HL-60 (cell line): ENCODE measurements at regions not wholly inside any gene's neighbourhood (a gene's known extent, or its start where the extent isn't known, plus 50 kb on each side); places are given as distances from the start of the nearest gene placed in this dataset.

Experiments
- GABPA ChIP-seq: IDR thresholded peaks from 2 replicates; pipeline ENCODE4 v1.6.1; 2012; ENCODE audit warnings: low read depth
- POLR2AphosphoS5 ChIP-seq: IDR thresholded peaks from 2 replicates; pipeline ENCODE4 v1.6.1; 2012; ENCODE audit warnings: low read depth
- SPI1 ChIP-seq: IDR thresholded peaks from 2 replicates; pipeline ENCODE4 v1.6.1; 2012; ENCODE audit warnings: low read depth, mild to moderate bottlenecking, borderline replicate concordance
- TF ChIP-seq, protein P1 (sequence below): IDR thresholded peaks from one replicate; pipeline ENCODE4 v1.5.1; 2011; ENCODE audit warnings: low read length, control low read depth, inconsistent platforms; ENCODE audit not compliant: insufficient read depth
- TF ChIP-seq, protein P2 (sequence below): IDR thresholded peaks from 2 replicates; pipeline ENCODE4 v1.6.1; 2012; ENCODE audit warnings: low read depth; ENCODE audit not compliant: insufficient replicate concordance

DNA sequence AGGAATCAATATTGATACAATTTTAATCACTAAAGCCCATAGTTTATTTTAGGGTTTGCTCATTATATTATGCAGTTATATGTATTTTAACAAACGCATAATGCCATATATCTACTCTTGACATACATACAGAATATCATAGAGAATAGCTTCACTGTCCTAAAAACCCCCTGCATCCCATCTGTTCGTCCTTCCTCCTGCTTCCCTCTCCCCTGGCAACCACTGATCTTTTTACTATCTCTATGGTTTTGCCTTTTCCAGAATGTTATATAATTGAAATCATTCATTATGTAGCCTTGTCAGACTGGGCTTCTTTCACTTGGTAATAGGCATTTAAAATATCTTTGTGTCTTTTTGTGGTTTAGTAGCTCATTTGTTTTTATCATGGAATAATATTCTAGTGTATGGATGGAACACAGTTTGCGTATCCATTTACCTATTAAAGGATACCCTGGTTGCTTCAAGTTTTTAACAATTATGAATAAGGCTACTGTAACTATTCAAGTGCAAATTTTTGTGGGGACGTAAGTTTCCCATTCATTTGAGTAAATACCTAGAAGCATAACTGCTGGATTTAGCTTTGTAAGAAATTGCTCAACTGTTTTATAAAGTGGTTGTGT is 801.6 kb upstream of the GCFC2 start:
- TF ChIP-seq, protein P1, sequence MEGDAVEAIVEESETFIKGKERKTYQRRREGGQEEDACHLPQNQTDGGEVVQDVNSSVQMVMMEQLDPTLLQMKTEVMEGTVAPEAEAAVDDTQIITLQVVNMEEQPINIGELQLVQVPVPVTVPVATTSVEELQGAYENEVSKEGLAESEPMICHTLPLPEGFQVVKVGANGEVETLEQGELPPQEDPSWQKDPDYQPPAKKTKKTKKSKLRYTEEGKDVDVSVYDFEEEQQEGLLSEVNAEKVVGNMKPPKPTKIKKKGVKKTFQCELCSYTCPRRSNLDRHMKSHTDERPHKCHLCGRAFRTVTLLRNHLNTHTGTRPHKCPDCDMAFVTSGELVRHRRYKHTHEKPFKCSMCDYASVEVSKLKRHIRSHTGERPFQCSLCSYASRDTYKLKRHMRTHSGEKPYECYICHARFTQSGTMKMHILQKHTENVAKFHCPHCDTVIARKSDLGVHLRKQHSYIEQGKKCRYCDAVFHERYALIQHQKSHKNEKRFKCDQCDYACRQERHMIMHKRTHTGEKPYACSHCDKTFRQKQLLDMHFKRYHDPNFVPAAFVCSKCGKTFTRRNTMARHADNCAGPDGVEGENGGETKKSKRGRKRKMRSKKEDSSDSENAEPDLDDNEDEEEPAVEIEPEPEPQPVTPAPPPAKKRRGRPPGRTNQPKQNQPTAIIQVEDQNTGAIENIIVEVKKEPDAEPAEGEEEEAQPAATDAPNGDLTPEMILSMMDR: no peak
- TF ChIP-seq POLR2AphosphoS5 (no peak), GABPA (no peak), SPI1 (no peak)
- TF ChIP-seq, protein P2, sequence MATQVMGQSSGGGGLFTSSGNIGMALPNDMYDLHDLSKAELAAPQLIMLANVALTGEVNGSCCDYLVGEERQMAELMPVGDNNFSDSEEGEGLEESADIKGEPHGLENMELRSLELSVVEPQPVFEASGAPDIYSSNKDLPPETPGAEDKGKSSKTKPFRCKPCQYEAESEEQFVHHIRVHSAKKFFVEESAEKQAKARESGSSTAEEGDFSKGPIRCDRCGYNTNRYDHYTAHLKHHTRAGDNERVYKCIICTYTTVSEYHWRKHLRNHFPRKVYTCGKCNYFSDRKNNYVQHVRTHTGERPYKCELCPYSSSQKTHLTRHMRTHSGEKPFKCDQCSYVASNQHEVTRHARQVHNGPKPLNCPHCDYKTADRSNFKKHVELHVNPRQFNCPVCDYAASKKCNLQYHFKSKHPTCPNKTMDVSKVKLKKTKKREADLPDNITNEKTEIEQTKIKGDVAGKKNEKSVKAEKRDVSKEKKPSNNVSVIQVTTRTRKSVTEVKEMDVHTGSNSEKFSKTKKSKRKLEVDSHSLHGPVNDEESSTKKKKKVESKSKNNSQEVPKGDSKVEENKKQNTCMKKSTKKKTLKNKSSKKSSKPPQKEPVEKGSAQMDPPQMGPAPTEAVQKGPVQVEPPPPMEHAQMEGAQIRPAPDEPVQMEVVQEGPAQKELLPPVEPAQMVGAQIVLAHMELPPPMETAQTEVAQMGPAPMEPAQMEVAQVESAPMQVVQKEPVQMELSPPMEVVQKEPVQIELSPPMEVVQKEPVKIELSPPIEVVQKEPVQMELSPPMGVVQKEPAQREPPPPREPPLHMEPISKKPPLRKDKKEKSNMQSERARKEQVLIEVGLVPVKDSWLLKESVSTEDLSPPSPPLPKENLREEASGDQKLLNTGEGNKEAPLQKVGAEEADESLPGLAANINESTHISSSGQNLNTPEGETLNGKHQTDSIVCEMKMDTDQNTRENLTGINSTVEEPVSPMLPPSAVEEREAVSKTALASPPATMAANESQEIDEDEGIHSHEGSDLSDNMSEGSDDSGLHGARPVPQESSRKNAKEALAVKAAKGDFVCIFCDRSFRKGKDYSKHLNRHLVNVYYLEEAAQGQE: no peak
